RPMI7951 (cell line): ENCODE measurements at regions not wholly inside any gene's neighbourhood (a gene's known extent, or its start where the extent isn't known, plus 50 kb on each side); places are given as distances from the start of the nearest gene placed in this dataset.
"Not testable (repeated sequence)": the region's sequence is repeated elsewhere in the genome, so short reads cannot be mapped to it uniquely, and the experiment has no call there.

Experiments
- DNase-seq: peaks from one replicate; pipeline ENCODE4 v3.0.0-alpha.2; 2012; ENCODE audit warnings: low read depth

DNA sequence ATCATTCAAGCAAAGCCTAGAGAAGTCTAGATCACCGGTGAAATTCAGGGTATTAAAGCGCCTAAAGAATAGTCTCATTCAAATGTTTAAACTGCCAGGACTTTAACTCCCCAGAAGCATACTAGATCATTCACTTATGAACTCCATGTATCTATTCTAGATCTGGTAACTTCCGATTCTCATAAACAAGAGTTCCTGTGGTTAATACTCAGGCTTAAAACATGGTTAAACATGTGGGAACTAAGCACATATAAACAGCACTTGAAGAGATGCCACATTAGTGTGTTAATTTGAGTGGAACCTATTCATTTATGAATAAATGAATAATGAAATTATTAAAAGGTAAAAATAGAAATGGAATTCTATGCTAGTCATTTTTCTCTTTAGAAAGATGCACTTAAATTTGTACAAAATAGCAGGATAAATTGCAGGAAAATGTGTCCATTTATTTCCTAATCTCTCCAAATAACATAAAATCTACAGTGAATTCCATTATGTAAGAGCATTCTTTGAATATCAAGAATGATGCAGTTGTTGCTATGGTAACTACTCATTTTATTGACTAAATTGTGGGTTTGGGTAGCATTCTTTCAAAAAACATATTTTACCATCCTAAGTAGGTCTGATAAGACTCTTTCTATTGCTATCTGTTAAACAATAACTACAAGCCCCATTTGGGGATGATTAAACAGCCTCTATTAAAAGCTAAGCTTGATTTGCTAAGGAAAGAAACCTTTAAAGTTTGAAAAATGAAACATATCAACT, 147.6 kb upstream of the TMEM168 start:
- DNase-seq, result peak; percentile 24

DNA sequence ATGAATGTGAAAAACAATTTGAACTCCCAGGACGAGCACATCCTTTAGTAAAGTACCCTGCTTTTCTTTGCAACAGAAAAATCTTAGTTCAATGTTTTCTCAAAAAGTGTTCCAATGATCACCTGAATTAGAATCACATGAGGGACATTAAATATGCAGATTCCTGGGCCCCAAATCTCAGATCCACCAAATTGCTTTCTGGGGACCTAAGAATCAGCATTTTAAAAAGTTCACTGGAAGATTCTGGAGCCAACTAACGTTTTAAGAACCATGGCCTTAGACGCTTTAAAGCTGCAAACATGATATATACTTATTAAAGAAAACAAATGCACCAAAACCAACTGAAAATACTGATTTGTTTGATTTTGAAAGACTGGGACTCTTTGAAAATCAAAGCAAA, 143.4 kb upstream of the TMEM168 start:
- DNase-seq, result no peak

DNA sequence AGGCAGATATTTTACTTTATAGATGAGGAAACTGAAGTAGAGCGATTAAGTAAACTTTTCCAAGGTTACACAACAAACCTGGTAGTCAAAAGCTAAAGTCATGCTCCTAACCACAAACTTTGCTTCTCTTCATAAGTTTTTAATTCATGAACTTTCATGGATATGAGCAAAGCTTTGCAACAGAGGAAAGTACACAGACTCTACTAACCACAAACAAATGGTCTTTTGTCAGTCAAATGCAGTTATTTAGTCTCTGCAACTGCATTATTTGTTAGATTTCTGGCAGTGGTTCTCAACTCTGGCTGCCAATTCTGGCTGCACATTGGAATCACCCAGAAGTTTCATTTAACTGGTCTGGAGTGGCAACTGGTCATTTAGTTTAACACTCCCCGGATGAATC, 140.6 kb upstream of the TMEM168 start:
- DNase-seq, result peak; percentile 71

DNA sequence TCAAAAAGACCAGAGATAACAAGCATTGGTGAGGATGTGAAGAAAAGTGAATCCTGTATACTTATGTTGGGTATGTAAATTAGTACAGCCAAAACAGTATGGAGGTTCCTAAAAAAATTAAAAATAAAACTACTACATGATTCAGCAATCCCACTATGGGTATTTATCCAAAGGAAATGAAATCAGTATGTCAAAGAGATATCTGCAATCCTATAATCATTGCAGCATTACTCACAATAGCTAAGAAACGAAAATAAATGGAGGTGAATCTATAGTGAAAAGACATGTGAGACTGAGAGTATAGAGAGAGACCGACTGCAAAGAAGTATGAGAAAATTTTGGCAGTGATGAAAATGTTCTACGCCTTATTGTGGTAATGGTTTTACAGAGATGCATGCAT, 139.2 kb upstream of the TMEM168 start:
- no peak for DNase-seq

DNA sequence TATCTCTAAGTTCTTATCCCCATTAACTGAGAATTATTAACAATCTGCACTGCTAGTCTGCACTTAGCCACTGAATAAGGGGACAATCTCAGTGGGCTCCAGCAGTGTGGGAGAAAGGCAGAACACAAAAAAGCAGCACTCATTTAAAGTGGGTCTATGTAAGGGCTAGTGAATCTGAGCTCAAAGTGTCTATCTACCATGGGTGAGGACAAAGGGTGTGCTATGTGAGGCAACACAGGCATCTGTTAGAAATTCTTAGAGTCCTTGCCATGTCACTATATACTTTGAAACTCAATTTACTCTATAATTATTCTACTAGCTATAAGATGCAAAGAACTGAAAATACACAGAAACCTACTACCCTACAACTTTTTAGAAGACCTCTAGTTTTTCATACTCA, 135.8 kb upstream of the TMEM168 start:
- no peak for DNase-seq

DNA sequence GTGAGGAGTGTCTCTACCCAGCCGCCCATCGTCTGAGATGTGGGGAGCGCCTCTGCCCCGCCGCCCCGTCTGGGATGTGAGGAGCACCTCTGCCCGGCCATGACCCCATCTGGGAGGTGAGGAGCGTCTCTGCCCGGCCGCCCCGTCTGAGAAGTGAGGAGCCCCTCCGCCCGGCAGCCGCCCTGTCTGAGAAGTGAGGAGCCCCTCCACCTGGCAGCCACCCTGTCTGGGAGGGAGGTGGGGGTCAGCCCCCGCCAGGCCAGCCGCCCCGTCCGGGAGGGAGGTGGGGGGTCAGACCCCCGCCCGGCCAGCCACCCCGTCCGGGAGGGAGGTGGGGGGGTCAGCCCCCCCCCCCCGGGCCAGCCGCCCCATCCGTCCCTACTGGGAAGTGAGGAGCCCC, 132.4 kb upstream of the TMEM168 start:
- not testable (repeated sequence) for DNase-seq

DNA sequence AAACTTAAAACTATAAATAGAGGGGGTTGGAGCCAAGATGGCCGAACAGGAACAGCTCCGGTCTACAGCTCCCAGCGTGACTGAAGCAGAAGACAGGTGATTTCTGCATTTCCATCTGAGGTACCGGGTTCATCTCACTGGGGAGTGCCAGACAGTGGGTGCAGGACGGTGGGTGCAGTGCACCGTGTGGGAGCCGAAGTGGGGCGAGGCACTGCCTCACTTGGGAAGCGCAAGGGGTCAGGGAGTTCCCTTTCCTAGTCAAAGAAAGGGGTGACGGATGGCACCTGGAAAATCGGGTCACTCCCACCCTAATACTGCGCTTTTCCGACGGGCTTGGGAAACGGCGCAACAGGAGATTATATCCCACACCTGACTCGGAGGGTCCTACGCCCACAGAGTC, 126.2 kb upstream of the TMEM168 start:
- not testable (repeated sequence) for DNase-seq

DNA sequence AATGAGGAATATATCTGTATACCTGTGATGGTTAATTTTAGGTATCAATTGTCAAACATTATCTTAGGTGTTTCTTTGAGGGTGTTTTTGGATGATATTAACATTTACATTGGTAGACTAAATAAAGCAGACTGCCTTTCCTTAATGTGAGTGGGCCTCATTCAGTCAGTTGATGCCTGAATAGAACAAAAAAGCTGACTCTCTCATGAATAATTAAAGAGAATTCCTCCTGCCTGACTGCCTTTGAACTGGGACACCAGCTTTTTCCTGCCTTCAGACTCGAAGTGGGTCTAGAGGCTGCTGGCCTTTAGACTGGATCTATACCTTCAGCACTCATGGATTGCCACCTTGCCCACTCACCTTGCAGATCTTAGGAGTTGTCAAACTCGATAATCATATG, 117.9 kb upstream of the TMEM168 start:
- no peak for DNase-seq

DNA sequence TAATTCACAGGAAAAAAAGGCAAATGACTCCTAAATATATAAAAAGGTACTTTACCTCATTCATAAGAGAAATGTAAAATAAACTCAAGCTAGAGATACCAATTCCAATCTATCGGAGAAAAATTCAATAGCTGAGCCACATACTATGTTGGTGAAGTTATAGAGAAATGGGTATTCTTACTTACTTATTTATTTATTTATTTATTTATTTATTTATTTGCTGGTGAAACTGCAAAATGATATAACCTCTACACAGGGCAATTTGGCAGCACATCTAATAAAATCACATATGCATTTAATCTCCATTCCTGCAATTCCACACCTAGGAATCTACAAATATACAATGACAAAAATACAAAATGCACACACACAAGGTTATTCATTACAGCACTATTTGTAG, 117.5 kb upstream of the TMEM168 start:
- no peak for DNase-seq

DNA sequence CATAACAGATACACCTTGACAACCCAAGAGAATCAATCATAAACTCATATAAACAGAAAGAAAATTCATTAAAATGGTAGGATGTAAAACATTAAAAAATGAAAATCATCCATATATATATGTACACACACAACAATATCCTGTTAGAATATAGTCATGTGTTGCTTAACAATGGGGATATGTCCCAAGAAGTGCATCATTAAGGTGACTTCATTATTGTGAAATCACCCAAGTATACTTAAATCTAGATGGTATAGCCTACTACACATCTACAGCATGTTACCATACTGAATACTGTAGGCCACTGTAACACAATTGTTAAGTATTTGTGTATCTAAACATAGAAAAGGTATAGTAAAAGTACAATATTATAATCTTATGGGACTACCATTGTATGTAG, 115.8 kb upstream of the TMEM168 start:
- no peak for DNase-seq

DNA sequence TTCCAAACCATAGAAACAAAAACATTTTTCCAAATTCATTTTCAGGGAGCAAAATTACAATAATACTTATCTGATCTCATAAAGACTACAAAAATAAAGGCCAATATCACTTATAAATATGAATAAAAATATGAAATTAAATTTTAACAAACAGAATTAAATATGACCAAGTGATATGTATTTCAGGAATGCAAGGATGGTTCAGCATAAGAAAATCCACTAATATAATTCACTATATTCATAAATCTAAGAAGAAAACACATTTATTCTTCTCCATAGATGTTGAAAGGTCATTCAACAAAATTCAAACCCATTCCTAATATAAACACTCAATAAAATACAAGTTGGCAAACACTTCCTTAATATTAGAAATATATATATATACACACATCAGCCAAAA, 115.2 kb upstream of the TMEM168 start:
- no peak for DNase-seq

DNA sequence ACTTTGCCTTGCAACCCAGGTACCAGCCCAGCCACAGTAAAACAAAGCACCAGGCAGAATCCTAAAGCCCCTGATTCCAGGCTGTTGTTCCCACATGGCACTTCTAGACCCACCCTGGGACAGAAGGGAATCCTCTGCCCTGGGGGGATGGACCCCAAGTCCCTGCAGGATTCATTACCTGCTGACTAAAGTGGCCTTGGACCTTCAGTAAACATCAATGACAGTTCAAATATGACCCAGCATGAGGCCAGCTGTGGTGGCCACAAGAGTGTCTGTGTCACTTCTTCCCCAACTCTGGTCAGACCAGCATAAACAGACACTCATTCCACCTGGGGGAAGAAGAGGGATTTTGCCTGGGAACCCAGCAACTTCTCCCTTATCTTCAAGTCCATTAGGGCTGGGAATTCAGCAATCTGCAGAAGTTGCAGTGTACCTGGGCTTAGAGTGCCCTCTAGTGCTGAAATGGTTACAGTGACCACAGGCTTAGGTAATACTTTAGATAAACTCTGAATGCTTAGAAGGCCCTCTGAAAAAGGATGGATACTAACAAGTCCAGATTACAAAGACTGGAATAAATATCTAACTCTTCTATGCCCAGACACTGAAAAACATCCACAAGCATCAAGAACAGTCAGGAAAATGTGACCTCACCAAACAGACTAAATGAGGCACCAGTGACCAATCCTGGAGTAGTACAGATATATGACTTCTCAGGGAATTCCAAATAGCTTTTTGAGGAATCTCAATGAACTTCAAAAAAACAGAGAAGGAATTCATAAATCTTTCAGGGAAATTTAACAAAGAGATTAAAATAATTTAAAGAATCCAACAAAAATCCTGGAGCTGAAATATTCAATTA, 108.5 kb upstream of the TMEM168 start:
- peak; percentile 58 for DNase-seq

DNA sequence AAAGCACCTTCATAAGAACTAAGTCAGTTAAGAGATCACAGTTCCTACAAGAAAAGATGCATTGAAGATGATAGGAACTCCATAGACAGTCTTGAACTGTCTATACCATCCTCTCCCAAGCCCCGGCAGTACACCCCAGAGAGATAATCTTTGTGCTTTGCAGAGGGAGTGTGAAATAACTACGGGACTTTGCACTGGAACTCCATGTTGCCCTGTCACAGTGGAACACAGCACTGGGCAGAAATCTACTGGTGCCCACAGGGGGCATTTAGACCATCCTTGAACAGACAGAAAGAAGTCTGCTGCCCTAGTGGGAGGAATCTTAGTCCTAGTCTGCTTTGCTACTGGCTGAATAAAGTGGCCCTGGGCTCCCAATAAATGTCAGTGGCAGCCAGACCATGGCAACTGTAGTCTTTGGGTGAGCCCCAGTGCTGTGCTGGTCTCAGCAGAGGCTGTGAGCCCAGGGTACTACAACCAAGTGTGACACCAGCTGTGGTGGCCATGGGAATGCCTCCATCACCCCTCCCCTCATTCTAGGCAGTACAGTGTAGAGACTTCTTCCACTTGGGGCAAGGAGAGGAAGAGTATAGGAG, 107.7 kb upstream of the TMEM168 start:
- DNase-seq, result no peak

DNA sequence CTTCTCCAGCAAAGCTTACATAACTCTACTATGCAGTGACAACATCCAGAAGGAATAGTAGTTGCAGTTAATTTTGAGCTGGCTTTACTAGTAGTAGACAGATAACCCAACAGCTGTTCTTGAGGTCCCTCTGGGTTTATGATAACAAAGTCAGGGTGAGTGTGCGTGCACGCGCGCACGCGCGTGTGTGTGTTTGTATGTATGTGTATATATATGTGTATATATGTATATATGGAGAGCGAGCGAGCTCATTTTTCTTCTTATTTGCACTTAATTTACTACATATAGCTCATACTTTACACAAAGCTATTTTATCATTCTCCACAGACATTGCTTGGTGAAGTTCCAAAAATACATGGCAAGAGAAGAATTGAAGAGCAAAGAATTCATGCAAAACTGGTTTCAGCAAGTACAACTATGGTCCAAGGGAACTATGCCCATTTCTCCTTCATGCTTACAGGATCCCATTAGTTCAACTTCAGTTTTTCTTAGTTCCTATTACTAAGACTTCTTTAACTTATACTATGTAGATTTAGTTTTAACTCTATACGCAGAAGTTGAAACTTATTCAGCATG, 105.9 kb upstream of the TMEM168 start:
- no peak for DNase-seq

DNA sequence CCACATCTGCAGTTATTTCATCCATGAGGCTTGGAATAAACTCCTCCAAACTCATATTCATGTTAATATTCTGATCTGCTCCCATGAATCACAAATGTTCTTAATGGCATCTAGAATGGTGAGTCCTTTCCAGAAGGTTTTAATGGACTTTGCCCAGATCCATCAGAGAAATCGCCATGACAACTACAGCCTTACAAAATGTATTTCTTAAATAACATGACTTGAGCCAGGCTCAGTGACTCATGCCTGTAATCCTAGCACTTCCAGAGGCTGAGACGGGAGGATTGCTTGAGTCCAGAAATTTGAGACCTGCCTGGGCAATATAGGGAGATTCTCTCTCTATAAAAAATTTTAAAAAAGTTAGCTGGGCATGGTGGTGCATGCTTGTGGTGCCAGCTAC, 102.1 kb upstream of the TMEM168 start:
- peak; percentile 49 for DNase-seq

DNA sequence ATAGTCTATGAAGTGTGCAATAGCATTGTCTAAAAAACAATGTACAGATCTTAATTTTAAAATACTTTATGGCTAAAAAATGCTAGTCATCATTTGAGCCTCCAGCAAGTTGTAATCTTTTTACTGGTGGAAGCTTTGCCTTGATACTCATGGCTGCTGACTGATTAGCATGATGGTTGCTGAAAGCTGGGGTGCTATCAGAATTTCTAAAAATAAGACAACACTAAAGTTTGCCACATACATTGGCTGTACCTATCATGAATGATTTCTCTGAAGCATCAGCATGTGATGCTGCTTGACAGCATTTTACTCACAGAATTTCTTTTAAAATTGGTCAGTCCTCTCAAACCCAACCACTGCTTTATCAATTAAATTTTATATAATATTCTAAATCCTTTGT, 101.5 kb upstream of the TMEM168 start:
- no peak for DNase-seq

DNA sequence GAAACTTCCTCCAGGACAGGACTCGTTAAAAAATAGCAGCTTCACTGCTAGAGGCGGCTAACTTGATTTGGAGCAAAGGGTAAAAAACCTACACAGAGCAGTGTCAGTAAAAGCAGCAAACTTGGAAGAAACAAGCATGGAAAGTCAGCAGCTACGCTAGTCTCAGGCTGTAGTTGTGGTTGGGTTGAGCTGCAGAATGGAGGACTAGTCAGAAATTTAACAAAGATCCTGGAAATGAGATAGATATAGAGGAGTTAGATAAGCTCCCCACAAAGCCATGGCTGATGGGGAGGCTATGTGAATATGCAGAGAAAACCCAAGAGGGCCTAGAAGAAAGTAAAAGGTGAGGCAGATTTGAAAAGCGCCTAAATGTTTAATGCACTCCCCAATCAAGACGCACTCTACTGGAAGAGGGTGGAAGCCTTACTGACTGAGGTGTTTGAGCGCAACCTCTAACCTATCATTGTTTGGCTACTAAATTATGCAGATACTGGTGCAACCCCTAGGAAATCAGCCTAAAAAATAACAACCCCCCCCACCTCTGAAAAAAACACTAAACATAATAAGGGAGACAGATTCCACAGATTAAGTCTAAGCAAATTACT, 99.7 kb upstream of the TMEM168 start:
- DNase-seq, result no peak

DNA sequence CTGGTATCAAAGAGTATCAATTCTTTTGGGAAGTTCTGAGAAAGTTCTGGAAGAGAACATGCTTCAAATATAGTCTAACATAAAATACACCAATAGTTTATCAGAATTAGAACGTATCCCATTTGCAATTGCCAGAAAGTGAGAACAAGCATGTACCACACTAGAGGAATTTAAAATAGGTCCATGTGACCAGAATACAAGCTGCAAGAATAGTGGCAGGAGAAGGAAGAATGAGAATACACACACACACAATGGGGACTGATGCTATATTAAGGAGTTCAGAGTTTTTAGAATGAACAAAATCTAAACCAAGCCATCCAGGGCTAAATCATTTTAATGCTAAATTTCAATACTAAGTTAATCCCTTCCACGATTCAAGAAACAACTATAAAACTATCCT, 99.1 kb upstream of the TMEM168 start:
- DNase-seq, result no peak

DNA sequence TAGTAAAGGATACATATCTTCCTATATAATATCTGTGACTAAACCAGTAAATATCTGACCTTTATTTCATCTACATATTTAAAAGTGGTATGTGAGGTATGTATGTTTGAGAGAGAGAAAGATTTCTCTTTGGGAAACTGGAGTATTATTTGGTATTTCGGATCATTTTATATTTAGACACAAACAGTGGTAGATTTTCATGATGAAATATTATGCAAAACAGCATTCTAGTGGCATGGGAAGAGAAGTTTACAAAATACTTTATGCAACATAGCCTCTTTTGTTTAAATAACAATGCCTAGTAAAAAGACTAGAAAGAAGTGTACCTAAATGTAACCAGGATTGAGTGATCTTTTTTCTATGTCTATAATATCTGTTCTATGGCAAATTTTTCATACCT, 98.6 kb upstream of the TMEM168 start:
- no peak for DNase-seq

DNA sequence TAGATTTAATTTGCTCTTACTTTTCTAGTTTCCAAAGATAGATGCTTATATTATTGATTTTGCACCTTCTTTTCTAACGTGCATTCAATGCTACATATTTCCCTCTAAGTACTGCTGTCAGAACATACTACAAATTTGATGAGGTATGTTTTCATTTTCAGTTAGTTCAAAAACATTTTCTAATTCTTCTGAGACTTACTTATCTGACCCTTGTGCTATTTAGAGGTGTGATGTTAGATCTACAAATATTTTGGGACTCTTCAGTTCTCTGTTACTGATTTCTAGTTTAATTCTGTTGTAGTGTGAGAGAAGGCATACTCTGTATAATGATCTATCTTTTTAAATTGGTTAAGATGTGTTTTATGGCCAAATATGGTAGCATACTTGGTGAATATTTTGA, 97.8 kb upstream of the TMEM168 start:
- no peak for DNase-seq

DNA sequence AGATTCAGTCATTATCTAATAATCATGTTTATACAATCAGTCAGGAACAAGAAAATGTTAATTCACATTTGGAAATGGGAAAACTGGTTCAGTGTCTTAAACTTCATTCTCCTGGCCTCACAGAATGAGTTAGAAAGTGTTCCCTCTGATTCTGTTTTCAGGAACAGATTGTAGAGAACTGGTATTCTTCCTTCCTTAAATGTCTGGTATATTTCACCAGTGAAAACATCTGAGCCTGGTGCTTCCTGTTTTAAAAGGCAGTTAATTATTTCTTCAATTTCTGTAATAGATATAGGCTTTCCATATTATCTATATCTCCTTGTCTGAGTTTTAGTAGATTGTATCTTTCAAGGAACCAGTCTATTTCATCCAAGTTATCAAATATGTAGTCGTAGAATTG, 97.1 kb upstream of the TMEM168 start:
- no peak for DNase-seq

DNA sequence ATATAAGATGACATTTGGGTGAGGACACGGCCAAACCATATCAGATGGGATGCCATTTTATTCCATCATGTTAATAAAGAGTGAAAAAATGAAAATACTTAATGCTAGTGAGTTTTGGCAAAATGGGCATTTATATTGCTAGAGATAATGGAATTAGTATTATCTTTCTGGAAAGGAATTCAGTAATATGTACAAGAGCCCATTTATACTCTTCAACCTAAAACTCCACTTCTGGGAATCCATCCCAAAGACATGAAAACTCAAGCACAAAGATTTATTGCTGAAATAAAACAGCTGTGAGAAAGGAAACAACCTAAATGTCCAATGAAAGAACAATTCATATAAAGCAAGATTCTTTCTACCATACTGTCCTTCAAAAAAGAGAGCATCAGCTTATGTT, 96.0 kb upstream of the TMEM168 start:
- DNase-seq, result no peak
